GM12864 (cell line): ENCODE measurements at regions not wholly inside any gene's neighbourhood (a gene's known extent, or its start where the extent isn't known, plus 50 kb on each side); places are given as distances from the start of the nearest gene placed in this dataset.

Experiments
- DNase-seq: peaks from one replicate; pipeline ENCODE4 v3.0.0-alpha.2; 2011; ENCODE audit warnings: low read depth
- H3K4me3 ChIP-seq: 2 replicates; pipeline ENCODE4 v1.5.1; 2011; ENCODE audit warnings: mild to moderate bottlenecking, low read depth, low read length, control low read depth
- TF ChIP-seq, protein P1 (sequence below): IDR thresholded peaks from 2 replicates; pipeline ENCODE4 v1.5.1; 2011; ENCODE audit warnings: low read depth, mild to moderate bottlenecking, moderate library complexity, low read length, control low read depth, inconsistent platforms; ENCODE audit errors: missing control alignments

DNA sequence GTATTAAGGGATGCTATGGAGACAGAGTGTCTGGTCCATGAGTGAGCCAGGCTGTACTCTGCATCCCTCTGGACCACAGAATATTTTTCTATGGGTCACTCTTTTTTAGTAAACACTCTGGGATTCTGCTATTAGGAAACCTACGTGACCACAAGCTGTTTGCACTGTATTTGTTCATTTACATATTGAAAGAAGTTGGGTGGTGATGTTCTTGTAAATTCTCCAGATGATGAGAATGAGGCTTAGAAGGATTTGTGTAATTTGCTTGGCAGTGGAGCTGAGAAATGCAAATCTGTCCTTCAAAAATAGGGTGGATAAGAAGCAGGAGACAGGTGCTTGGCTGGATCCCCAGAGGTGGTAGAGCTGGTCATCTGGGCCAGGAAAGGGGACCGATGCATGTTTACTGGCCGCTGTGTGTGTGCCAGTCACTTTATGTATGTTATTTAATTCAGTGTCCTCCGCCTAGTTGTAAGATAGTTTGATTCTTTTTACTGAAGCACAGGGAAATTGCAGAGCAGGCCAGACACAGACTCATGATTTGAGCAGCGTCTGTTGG, 63.7 kb upstream of the HEPHL1 start:
- TF ChIP-seq, protein P1, sequence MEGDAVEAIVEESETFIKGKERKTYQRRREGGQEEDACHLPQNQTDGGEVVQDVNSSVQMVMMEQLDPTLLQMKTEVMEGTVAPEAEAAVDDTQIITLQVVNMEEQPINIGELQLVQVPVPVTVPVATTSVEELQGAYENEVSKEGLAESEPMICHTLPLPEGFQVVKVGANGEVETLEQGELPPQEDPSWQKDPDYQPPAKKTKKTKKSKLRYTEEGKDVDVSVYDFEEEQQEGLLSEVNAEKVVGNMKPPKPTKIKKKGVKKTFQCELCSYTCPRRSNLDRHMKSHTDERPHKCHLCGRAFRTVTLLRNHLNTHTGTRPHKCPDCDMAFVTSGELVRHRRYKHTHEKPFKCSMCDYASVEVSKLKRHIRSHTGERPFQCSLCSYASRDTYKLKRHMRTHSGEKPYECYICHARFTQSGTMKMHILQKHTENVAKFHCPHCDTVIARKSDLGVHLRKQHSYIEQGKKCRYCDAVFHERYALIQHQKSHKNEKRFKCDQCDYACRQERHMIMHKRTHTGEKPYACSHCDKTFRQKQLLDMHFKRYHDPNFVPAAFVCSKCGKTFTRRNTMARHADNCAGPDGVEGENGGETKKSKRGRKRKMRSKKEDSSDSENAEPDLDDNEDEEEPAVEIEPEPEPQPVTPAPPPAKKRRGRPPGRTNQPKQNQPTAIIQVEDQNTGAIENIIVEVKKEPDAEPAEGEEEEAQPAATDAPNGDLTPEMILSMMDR, result no peak
- DNase-seq, result no peak
- H3K4me3 ChIP-seq, result no peak overlapping the region

GRCh38 chr11:93958991-93959390, 62.2 kb upstream of the HEPHL1 start:
- H3K4me3 ChIP-seq, result no peak overlapping the region
- DNase-seq, result no peak
- TF ChIP-seq, protein P1, result no peak

- TF ChIP-seq, protein P1, result no peak
- no peak for DNase-seq
Observed at GRCh38 chr11:93959663-93960062, 61.5 kb upstream of the HEPHL1 start.

DNA sequence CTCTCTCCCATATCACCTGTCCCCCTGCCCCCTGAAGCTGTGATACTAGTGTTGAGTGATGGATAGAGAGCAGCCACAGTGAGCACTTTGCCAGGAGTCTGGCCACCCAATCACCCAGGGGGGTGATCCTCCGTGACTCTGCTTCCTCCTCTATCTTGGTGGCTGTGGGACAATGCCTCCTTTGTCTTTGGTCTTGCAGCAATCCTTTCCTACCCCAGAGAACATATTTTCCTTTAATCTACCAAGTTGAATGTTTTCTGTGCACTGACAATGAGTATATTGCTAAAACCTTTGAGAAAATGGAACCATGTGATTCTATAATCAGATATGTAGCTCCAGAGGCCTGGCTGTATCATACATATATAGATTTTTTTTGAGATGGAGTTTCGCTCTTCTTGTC, 58.1 kb upstream of the HEPHL1 start:
- TF ChIP-seq, protein P1, result no peak
- H3K4me3 ChIP-seq, result no peak overlapping the region
- no peak for DNase-seq

More at GRCh38 chr11:93959663-93960062, 61.5 kb upstream of the HEPHL1 start:
- no peak overlapping the region for H3K4me3 ChIP-seq

GRCh38 chr11:93967258-93967657, 53.9 kb upstream of the HEPHL1 start:
- TF ChIP-seq, protein P1, result no peak
- H3K4me3 ChIP-seq, result no peak overlapping the region
- DNase-seq, result no peak

DNA sequence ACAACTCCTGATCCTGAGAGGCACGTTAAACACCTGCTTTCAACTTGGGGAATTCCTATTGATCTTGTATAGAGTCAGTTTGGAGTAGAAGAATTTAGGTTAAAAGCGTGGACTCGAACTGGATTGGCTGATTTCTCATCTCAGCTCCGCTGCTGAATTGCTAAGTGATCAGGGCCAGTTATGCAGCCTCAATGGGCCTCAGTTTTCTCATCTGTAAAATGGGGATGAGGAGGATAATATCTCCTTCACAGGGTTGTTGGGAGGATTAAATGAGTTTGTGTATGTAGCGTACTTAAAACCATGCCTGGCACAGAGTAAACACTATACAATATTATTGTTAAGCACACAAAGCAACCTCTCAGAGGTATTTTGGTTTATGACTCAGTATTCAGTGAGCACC, 53.2 kb upstream of the HEPHL1 start:
- no peak overlapping the region for H3K4me3 ChIP-seq
- TF ChIP-seq, protein P1, result no peak
- no peak for DNase-seq
